ENCODE measurements at regions not wholly inside any gene's neighbourhood (a gene's known extent, or its start where the extent isn't known, plus 50 kb on each side); places are given as distances from the start of the nearest gene placed in this dataset.
A peak's percentile ranks its signal among the peaks of the same experiment; 100 is the strongest.

GRCh38 chr1:192024881-192025280, 133.4 kb upstream of the RGS18 start:
- H3K27me3 ChIP-seq (replicated peaks in 2 of 5; ENCODE audit: control insufficient read depth in 4 of 5, insufficient read depth in 5 of 5, low read length in 4 of 5): no peaks in the 10 kb centered on the region
- ChIA-PET CTCF (no interaction called here), POLR2A (no interaction called here)
- H3K9me3 ChIP-seq (ENCODE audit: control extremely low read depth in 1 of 5, control insufficient read depth in 4 of 5, insufficient read depth in 2 of 5, low read depth in 1 of 5, low read length in 4 of 5): peaks cover 0 to 3% (median 0%) of the 10 kb centered on the region in 5 experiments
- H3K36me3 ChIP-seq (ENCODE audit: control insufficient read depth in 4 of 4, insufficient read depth in 4 of 4, low read length in 3 of 4): no peaks in the 10 kb centered on the region
- DNase-seq: no peak
- WGBS (ENCODE audit: insufficient coverage): no CpG with 5 or more reads among the region's 2 CpGs
- no peak overlapping the region for H3K4me3 ChIP-seq (ENCODE audit: control insufficient read depth in 1 of 7, extremely low read depth in 1 of 7, insufficient read depth in 4 of 7, low read depth in 2 of 7, low read length in 6 of 7)
- no peaks in the 10 kb centered on the region for H3K4me1 ChIP-seq (ENCODE audit: control extremely low read depth in 1 of 4, control insufficient read depth in 4 of 4, insufficient read depth in 4 of 4, low read length in 3 of 4)
- no peak overlapping the region for H3K27ac ChIP-seq (ENCODE audit: insufficient read depth in 1 of 2, low read depth in 1 of 2, low read length in 2 of 2, poor library complexity in 1 of 2, severe bottlenecking in 2 of 2)

- Histone ChIP-seq H3K27ac (ENCODE audit: insufficient read depth in 1 of 2, low read depth in 1 of 2, low read length in 2 of 2, poor library complexity in 1 of 2, severe bottlenecking in 2 of 2) (no peak overlapping the region), H3K4me1 (ENCODE audit: control extremely low read depth in 1 of 4, control insufficient read depth in 4 of 4, insufficient read depth in 4 of 4, low read length in 3 of 4) (no peaks in the 10 kb centered on the region), H3K27me3 (replicated peaks in 2 of 5; ENCODE audit: control insufficient read depth in 4 of 5, insufficient read depth in 5 of 5, low read length in 4 of 5) (no peaks in the 10 kb centered on the region), H3K9me3 (ENCODE audit: control extremely low read depth in 1 of 5, control insufficient read depth in 4 of 5, insufficient read depth in 2 of 5, low read depth in 1 of 5, low read length in 4 of 5) (peaks cover 0 to 10% (median 0%) of the 10 kb centered on the region in 5 experiments), H3K36me3 (ENCODE audit: control insufficient read depth in 4 of 4, insufficient read depth in 4 of 4, low read length in 3 of 4) (no peaks in the 10 kb centered on the region), H3K4me3 (ENCODE audit: control insufficient read depth in 1 of 7, extremely low read depth in 1 of 7, insufficient read depth in 4 of 7, low read depth in 2 of 7, low read length in 6 of 7) (no peak overlapping the region)
- WGBS (ENCODE audit: insufficient coverage): 83% methylated on average over 1 of the region's 1 CpG
- DNase-seq: peak in 2 of 3 donors; percentile 4 to 8
- ChIA-PET CTCF (no interaction called here), POLR2A (no interaction called here)
Measured at GRCh38 chr1:192038567-192038966, 119.7 kb upstream of the RGS18 start.

GRCh38 chr1:192045131-192045530, 113.1 kb upstream of the RGS18 start:
- ChIA-PET CTCF (no interaction called here), POLR2A (no interaction called here)
- peaks cover 0 to 5% (median 2%) of the 10 kb centered on the region in 4 experiments for H3K4me1 ChIP-seq (ENCODE audit: control extremely low read depth in 1 of 4, control insufficient read depth in 4 of 4, insufficient read depth in 4 of 4, low read length in 3 of 4)
- H3K9me3 ChIP-seq (ENCODE audit: control extremely low read depth in 1 of 5, control insufficient read depth in 4 of 5, insufficient read depth in 2 of 5, low read depth in 1 of 5, low read length in 4 of 5): no peaks in the 10 kb centered on the region
- no peak overlapping the region for H3K4me3 ChIP-seq (ENCODE audit: control insufficient read depth in 1 of 7, extremely low read depth in 1 of 7, insufficient read depth in 4 of 7, low read depth in 2 of 7, low read length in 6 of 7)
- DNase-seq: peak in 2 of 3 donors; percentile 41 to 50
- H3K27ac ChIP-seq (ENCODE audit: insufficient read depth in 1 of 2, low read depth in 1 of 2, low read length in 2 of 2, poor library complexity in 1 of 2, severe bottlenecking in 2 of 2): no peak overlapping the region
- WGBS (ENCODE audit: insufficient coverage): 0% methylated on average over 1 of the region's 3 CpGs
- H3K36me3 ChIP-seq (ENCODE audit: control insufficient read depth in 4 of 4, insufficient read depth in 4 of 4, low read length in 3 of 4): no peaks in the 10 kb centered on the region
- H3K27me3 ChIP-seq (replicated peaks in 2 of 5; ENCODE audit: control insufficient read depth in 4 of 5, insufficient read depth in 5 of 5, low read length in 4 of 5): no peaks in the 10 kb centered on the region

- no peak overlapping the region for H3K27ac ChIP-seq (ENCODE audit: insufficient read depth in 1 of 2, low read depth in 1 of 2, low read length in 2 of 2, poor library complexity in 1 of 2, severe bottlenecking in 2 of 2)
- H3K9me3 ChIP-seq (ENCODE audit: control extremely low read depth in 1 of 5, control insufficient read depth in 4 of 5, insufficient read depth in 2 of 5, low read depth in 1 of 5, low read length in 4 of 5): no peaks in the 10 kb centered on the region
- WGBS (ENCODE audit: insufficient coverage): no CpG with 5 or more reads among the region's 2 CpGs
- no peaks in the 10 kb centered on the region for H3K36me3 ChIP-seq (ENCODE audit: control insufficient read depth in 4 of 4, insufficient read depth in 4 of 4, low read length in 3 of 4)
- no peak for DNase-seq
- ChIA-PET CTCF (no interaction called here), POLR2A (interaction anchor here (0.5 kb wide), 1 partner anchor 29 kb away, joined by 3 read pairs; no protein-coding TSS in a partner anchor)
- peaks cover 0 to 8% (median 2%) of the 10 kb centered on the region in 4 experiments for H3K4me1 ChIP-seq (ENCODE audit: control extremely low read depth in 1 of 4, control insufficient read depth in 4 of 4, insufficient read depth in 4 of 4, low read length in 3 of 4)
- H3K4me3 ChIP-seq (ENCODE audit: control insufficient read depth in 1 of 7, extremely low read depth in 1 of 7, insufficient read depth in 4 of 7, low read depth in 2 of 7, low read length in 6 of 7): no peak overlapping the region
- no peaks in the 10 kb centered on the region for H3K27me3 ChIP-seq (replicated peaks in 2 of 5; ENCODE audit: control insufficient read depth in 4 of 5, insufficient read depth in 5 of 5, low read length in 4 of 5)
Measured at GRCh38 chr1:192053531-192053971, 104.7 kb upstream of the RGS18 start.

GRCh38 chr1:192057766-192058165, 100.5 kb upstream of the RGS18 start:
- no peak for DNase-seq
- no peaks in the 10 kb centered on the region for H3K9me3 ChIP-seq (ENCODE audit: control extremely low read depth in 1 of 5, control insufficient read depth in 4 of 5, insufficient read depth in 2 of 5, low read depth in 1 of 5, low read length in 4 of 5)
- H3K4me1 ChIP-seq (ENCODE audit: control extremely low read depth in 1 of 4, control insufficient read depth in 4 of 4, insufficient read depth in 4 of 4, low read length in 3 of 4): no peaks in the 10 kb centered on the region
- ChIA-PET CTCF (no interaction called here), POLR2A (no interaction called here)
- H3K27me3 ChIP-seq (replicated peaks in 2 of 5; ENCODE audit: control insufficient read depth in 4 of 5, insufficient read depth in 5 of 5, low read length in 4 of 5): no peaks in the 10 kb centered on the region
- no peaks in the 10 kb centered on the region for H3K36me3 ChIP-seq (ENCODE audit: control insufficient read depth in 4 of 4, insufficient read depth in 4 of 4, low read length in 3 of 4)
- H3K4me3 ChIP-seq (ENCODE audit: control insufficient read depth in 1 of 7, extremely low read depth in 1 of 7, insufficient read depth in 4 of 7, low read depth in 2 of 7, low read length in 6 of 7): no peak overlapping the region
- no CpG with 5 or more reads among the region's 2 CpGs for WGBS (ENCODE audit: insufficient coverage)
- no peak overlapping the region for H3K27ac ChIP-seq (ENCODE audit: insufficient read depth in 1 of 2, low read depth in 1 of 2, low read length in 2 of 2, poor library complexity in 1 of 2, severe bottlenecking in 2 of 2)

GRCh38 chr1:192059407-192059806, 98.9 kb upstream of the RGS18 start:
- no CpG with 5 or more reads among the region's 1 CpG for WGBS (ENCODE audit: insufficient coverage)
- H3K9me3 ChIP-seq (ENCODE audit: control extremely low read depth in 1 of 5, control insufficient read depth in 4 of 5, insufficient read depth in 2 of 5, low read depth in 1 of 5, low read length in 4 of 5): no peaks in the 10 kb centered on the region
- no peak overlapping the region for H3K27ac ChIP-seq (ENCODE audit: insufficient read depth in 1 of 2, low read depth in 1 of 2, low read length in 2 of 2, poor library complexity in 1 of 2, severe bottlenecking in 2 of 2)
- DNase-seq: no peak
- ChIA-PET CTCF (no interaction called here), POLR2A (no interaction called here)
- no peaks in the 10 kb centered on the region for H3K27me3 ChIP-seq (replicated peaks in 2 of 5; ENCODE audit: control insufficient read depth in 4 of 5, insufficient read depth in 5 of 5, low read length in 4 of 5)
- H3K4me3 ChIP-seq (ENCODE audit: control insufficient read depth in 1 of 7, extremely low read depth in 1 of 7, insufficient read depth in 4 of 7, low read depth in 2 of 7, low read length in 6 of 7): no peak overlapping the region
- no peaks in the 10 kb centered on the region for H3K4me1 ChIP-seq (ENCODE audit: control extremely low read depth in 1 of 4, control insufficient read depth in 4 of 4, insufficient read depth in 4 of 4, low read length in 3 of 4)
- no peaks in the 10 kb centered on the region for H3K36me3 ChIP-seq (ENCODE audit: control insufficient read depth in 4 of 4, insufficient read depth in 4 of 4, low read length in 3 of 4)

- ChIA-PET POLR2A (no interaction called here), CTCF (no interaction called here)
- no peaks in the 10 kb centered on the region for H3K4me1 ChIP-seq (ENCODE audit: control extremely low read depth in 1 of 4, control insufficient read depth in 4 of 4, insufficient read depth in 4 of 4, low read length in 3 of 4)
- WGBS (ENCODE audit: insufficient coverage): no CpG with 5 or more reads among the region's 2 CpGs
- H3K4me3 ChIP-seq (ENCODE audit: control insufficient read depth in 1 of 7, extremely low read depth in 1 of 7, insufficient read depth in 4 of 7, low read depth in 2 of 7, low read length in 6 of 7): no peak overlapping the region
- H3K36me3 ChIP-seq (ENCODE audit: control insufficient read depth in 4 of 4, insufficient read depth in 4 of 4, low read length in 3 of 4): no peaks in the 10 kb centered on the region
- no peak overlapping the region for H3K27ac ChIP-seq (ENCODE audit: insufficient read depth in 1 of 2, low read depth in 1 of 2, low read length in 2 of 2, poor library complexity in 1 of 2, severe bottlenecking in 2 of 2)
- no peaks in the 10 kb centered on the region for H3K9me3 ChIP-seq (ENCODE audit: control extremely low read depth in 1 of 5, control insufficient read depth in 4 of 5, insufficient read depth in 2 of 5, low read depth in 1 of 5, low read length in 4 of 5)
- DNase-seq: no peak
- H3K27me3 ChIP-seq (replicated peaks in 2 of 5; ENCODE audit: control insufficient read depth in 4 of 5, insufficient read depth in 5 of 5, low read length in 4 of 5): no peaks in the 10 kb centered on the region
Measured at GRCh38 chr1:192061556-192061955, 96.7 kb upstream of the RGS18 start.
